Transverse colon (tissue), 4 donors: ENCODE measurements at regions not wholly inside any gene's neighbourhood (a gene's known extent, or its start where the extent isn't known, plus 50 kb on each side); places are given as distances from the start of the nearest gene placed in this dataset.

Source experiments
- DNase-seq: peaks from one replicate; pipeline ENCODE4 v3.0.0-alpha.2; 2019
- H3K27ac ChIP-seq, 4 donors: fragments of 200-600 bp; sonication (generic); 2 replicates each; pipeline ENCODE4 v1.5.1; 2016 to 2018; ENCODE audit warnings: inconsistent platforms in 4 of 4
- H3K27me3 ChIP-seq: fragments of 200-600 bp; sonication (generic); 2 replicates; pipeline ENCODE4 v1.5.1; 2017; ENCODE audit warnings: inconsistent platforms
- H3K36me3 ChIP-seq, 4 donors: fragments of 200-600 bp; sonication (generic); 2 replicates each; pipeline ENCODE4 v1.5.1; 2017 to 2019; ENCODE audit warnings: inconsistent platforms in 4 of 4
- H3K4me1 ChIP-seq, 4 donors: fragments of 200-600 bp; sonication (generic); 2 replicates each; pipeline ENCODE4 v1.5.1; 2017 to 2020; ENCODE audit warnings: inconsistent platforms in 4 of 4
- H3K4me3 ChIP-seq, 4 donors: fragments of 200-600 bp; sonication (generic); 1 replicate in 1 of 4; 2 replicates in 3 of 4; pipeline versions ENCODE4 v1.5.1 to v1.6.1; 2017 to 2019; ENCODE audit warnings: inconsistent platforms in 4 of 4
- H3K9me3 ChIP-seq, 2 donors: fragments of 200-600 bp; sonication (generic); 2 replicates each; pipeline ENCODE4 v1.5.1; 2017 to 2019; ENCODE audit warnings: inconsistent platforms in 2 of 2
- EP300 ChIP-seq: sonication (generic); formaldehyde crosslinking; IDR thresholded peaks from one replicate; pipeline ENCODE4 v1.6.1; 2017; ENCODE audit warnings: antibody characterized with exemption, low read depth
- POLR2A ChIP-seq: fragments of 450-650 bp; IDR thresholded peaks from one replicate; pipeline ENCODE4 v1.6.1; 2016; ENCODE audit warnings: antibody characterized with exemption, mild to moderate bottlenecking, moderate library complexity
- POLR2AphosphoS5 ChIP-seq, 3 donors: sonication (generic); formaldehyde crosslinking; IDR thresholded peaks; one replicate each; pipeline ENCODE4 v1.6.1; 2016; ENCODE audit warnings: antibody characterized with exemption in 3 of 3
- WGBS, 2 donors: methylation state at CpG; one replicate each; pipeline ENCODE4 v1.1.5; 2018; ENCODE audit warnings: low coverage in 1 of 2; 5-methylcytosine and 5-hydroxymethylcytosine counted together
- in situ Hi-C, 4 donors: fragments of 200-750 bp; cut with MboI; loops; one replicate each; pipeline versions ENCODE4 v1.15.0 to v1.15.1; 2017; ENCODE audit warnings: low sequenced_read_pairs in 3 of 4, low pct_ligation_motif_present in 1 of 4, low pct_unique_long_range_greater_than_20kb in 1 of 4
- intact Hi-C: fragments of 100-400 bp; cut with DNase I; formaldehyde crosslinking; loops from one replicate; pipeline ENCODE4 v1.15.1; 2023; ENCODE audit warnings: low total_unique reads
- TF ChIP-seq, protein P1 (sequence below), 5 experiments: fragments of 200-600 bp in 3 of 5; fragments of 450-650 bp in 2 of 5; sonication (generic) in 3 of 5; IDR thresholded peaks; 1 replicate in 2 of 5; 2 replicates in 3 of 5; pipeline ENCODE4 v1.5.1; 2016 to 2017; ENCODE audit warnings: antibody characterized with exemption in 5 of 5, inconsistent platforms in 3 of 5, mild to moderate bottlenecking in 2 of 5, moderate library complexity in 1 of 5

DNA sequence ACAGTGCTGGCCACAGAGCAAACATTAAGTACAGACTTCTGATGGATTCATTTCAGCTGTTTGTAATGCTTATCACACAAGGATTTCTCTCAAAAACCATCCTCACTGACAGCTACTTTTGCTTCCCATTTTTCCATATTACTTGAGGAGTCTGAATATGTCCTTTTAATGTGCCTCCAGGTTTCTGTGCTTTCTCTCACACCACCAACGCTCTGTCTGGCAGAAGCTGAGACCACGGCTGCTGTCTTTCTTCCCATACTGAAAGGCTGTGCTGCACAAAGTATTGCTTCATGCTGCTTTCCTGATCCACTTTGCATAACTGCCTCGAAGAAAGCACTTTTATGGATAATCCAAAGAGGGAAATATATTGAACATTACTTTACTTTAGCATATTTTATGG is 312.1 kb upstream of the ZEB2 start:
- H3K4me1 ChIP-seq, result no peaks in the 10 kb centered on the region
- H3K4me3 ChIP-seq, result no peak overlapping the region
- in situ Hi-C loops (no loop called here), intact Hi-C loops (no loop called here)
- H3K36me3 ChIP-seq, result no peaks in the 10 kb centered on the region
- TF ChIP-seq POLR2AphosphoS5 (IDR thresholded peaks at IDR 0.05), result no peak
- DNase-seq, result no peak
- H3K9me3 ChIP-seq, result no peaks in the 10 kb centered on the region
- WGBS, 2 donors, result 60 to 65% methylated on average over 1 to 3 of the region's 3 CpGs
- H3K27me3 ChIP-seq, result no peaks in the 10 kb centered on the region
- no peak overlapping the region for H3K27ac ChIP-seq

DNA sequence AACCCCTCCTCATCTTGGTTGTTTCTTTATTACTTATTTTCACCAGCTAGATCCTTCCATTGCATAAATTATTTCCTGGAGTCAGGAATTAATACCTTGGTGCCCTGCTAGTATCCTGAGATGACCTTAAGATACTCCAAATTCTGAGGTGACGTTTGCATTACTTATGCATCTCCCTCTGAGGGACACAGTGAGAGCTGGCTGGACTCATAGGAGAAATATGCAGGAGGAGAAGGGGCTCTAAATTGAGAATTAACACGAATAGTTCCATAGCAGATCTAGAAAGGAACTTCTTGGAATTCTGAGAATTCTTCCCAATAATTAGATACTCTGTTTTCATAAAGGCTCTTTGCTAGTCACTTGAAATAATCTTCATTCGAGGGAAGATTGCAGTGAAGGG is 310.6 kb upstream of the ZEB2 start:
- Histone ChIP-seq H3K36me3 (no peaks in the 10 kb centered on the region), H3K4me1 (no peaks in the 10 kb centered on the region), H3K4me3 (no peak overlapping the region), H3K27me3 (no peaks in the 10 kb centered on the region), H3K9me3 (no peaks in the 10 kb centered on the region), H3K27ac (no peak overlapping the region)
- intact Hi-C loops (no loop called here), in situ Hi-C loops (no loop called here)
- no peak for TF ChIP-seq POLR2A
- TF ChIP-seq, protein P1, sequence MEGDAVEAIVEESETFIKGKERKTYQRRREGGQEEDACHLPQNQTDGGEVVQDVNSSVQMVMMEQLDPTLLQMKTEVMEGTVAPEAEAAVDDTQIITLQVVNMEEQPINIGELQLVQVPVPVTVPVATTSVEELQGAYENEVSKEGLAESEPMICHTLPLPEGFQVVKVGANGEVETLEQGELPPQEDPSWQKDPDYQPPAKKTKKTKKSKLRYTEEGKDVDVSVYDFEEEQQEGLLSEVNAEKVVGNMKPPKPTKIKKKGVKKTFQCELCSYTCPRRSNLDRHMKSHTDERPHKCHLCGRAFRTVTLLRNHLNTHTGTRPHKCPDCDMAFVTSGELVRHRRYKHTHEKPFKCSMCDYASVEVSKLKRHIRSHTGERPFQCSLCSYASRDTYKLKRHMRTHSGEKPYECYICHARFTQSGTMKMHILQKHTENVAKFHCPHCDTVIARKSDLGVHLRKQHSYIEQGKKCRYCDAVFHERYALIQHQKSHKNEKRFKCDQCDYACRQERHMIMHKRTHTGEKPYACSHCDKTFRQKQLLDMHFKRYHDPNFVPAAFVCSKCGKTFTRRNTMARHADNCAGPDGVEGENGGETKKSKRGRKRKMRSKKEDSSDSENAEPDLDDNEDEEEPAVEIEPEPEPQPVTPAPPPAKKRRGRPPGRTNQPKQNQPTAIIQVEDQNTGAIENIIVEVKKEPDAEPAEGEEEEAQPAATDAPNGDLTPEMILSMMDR (IDR thresholded peaks at IDR 0.05), result no peak
- no peak for TF ChIP-seq EP300
- no peak for TF ChIP-seq POLR2AphosphoS5 (IDR thresholded peaks at IDR 0.05)
- WGBS, 2 donors, result 48 to 75% methylated on average over 3 of the region's 3 CpGs
- DNase-seq, result no peak

DNA sequence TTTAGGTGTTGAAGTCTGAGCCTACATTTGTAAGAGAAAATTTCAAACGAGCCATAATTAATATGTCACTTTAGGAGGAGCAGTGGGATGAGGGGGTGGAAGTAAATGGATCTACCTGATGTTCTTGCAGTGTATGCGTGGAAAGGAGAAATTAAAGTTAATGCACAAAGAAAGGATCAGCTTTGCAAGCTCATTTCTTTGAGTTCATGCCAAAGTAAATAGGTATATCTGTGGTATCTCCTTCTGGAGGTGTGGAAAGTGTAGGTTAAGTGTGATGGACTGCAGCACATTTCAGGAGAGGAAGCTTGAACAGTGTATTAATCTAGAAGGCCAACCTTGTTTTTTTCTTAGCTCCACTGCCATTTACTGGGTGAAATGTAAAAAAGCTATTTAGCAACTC is 307.5 kb upstream of the ZEB2 start:
- H3K27ac ChIP-seq, result no peak overlapping the region

DNA sequence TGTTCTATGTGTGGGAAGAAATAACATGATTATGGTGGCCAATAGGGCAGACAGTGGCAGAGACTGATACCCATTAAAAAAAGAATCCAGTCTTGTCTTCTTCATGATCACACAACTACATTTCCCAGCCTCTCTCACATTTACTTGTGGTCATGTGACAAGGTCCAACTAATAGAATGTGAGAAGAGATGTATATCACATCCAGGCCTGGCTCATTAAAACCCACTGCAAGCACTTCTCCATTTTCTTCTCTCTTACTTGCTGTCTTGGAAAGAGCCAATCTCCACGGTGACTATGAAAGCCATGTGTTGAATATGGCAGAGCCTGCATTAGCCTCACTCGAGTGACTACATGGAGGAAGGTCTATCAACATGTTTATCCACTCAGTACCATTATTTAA is 306.2 kb upstream of the ZEB2 start:
- H3K27ac ChIP-seq, result no peak overlapping the region
- DNase-seq, result no peak
- H3K4me1 ChIP-seq, result no peaks in the 10 kb centered on the region
- WGBS, 2 donors, result 0 to 39% methylated on average over 1 to 2 of the region's 2 CpGs
- in situ Hi-C loops (no loop called here), intact Hi-C loops (no loop called here)
- no peak overlapping the region for H3K4me3 ChIP-seq
- H3K9me3 ChIP-seq, result no peaks in the 10 kb centered on the region
- H3K27me3 ChIP-seq, result no peaks in the 10 kb centered on the region
- TF ChIP-seq POLR2A (no peak), EP300 (no peak)
- no peaks in the 10 kb centered on the region for H3K36me3 ChIP-seq

More for the DNA sequence above, 307.5 kb upstream of the ZEB2 start:
- Histone ChIP-seq H3K27me3 (no peaks in the 10 kb centered on the region), H3K36me3 (no peaks in the 10 kb centered on the region), H3K4me1 (no peaks in the 10 kb centered on the region), H3K9me3 (no peaks in the 10 kb centered on the region), H3K4me3 (no peak overlapping the region)
- intact Hi-C loops (no loop called here), in situ Hi-C loops (no loop called here)
- 53 to 64% methylated on average over 2 of the region's 2 CpGs for WGBS, 2 donors
- TF ChIP-seq, protein P1 (IDR thresholded peaks at IDR 0.05), result no peak
- no peak for TF ChIP-seq EP300
- TF ChIP-seq POLR2AphosphoS5 (IDR thresholded peaks at IDR 0.05), result no peak
- TF ChIP-seq POLR2A, result no peak
- no peak for DNase-seq

DNA sequence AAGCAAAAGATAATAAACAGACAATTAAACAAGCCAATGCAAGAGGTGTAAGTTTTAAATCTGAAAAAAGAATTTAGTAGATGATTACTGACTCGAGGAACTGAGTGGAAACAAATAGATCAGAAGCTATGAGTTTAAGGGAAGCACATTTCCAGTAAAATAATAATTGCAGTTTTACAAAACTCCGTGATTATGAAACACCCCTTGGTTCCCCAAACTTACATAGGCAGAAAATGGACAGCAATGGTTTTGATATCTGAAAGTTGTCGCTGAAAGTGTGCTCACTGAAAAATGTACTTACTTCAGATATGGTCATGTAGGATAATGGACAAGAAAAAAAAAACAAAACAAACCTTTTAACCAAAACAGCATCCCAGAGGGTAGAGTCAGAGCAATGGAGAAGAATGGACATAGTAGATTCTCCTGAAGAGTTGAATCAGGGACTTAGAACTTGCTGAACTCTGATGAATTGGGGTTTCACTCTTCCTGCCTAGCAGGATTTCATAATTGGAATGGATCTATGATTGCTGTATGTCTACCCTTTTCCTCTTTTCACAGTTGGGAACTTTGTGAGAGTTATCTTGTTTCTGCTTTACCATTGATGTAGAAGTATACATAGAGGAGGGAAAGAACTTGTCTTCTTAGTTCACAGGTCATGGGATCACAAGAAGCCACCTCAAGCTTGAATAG is 305.6 kb upstream of the ZEB2 start:
- DNase-seq, result no peak
- H3K36me3 ChIP-seq, result no peaks in the 10 kb centered on the region
- H3K4me3 ChIP-seq, result no peak overlapping the region
- H3K4me1 ChIP-seq, result no peaks in the 10 kb centered on the region
- no peak overlapping the region for H3K27ac ChIP-seq
- intact Hi-C loops (no loop called here), in situ Hi-C loops (no loop called here)
- 73 to 80% methylated on average over 3 of the region's 3 CpGs for WGBS, 2 donors
- TF ChIP-seq POLR2AphosphoS5 (IDR thresholded peaks at IDR 0.05) (no peak), POLR2A (no peak), EP300 (no peak)
- TF ChIP-seq, protein P1 (IDR thresholded peaks at IDR 0.05), result no peak
- H3K27me3 ChIP-seq, result no peaks in the 10 kb centered on the region
- no peaks in the 10 kb centered on the region for H3K9me3 ChIP-seq
